ENCODE measurements at regions not wholly inside any gene's neighbourhood (a gene's known extent, or its start where the extent isn't known, plus 50 kb on each side); places are given as distances from the start of the nearest gene placed in this dataset.

GRCh38 chr2:217081799-217082198 is 221.9 kb upstream of the TNP1 start:
- H3K27ac ChIP-seq, result no peak overlapping the region
- no peak for DNase-seq (ENCODE audit: low spot score)
- no peaks in the 10 kb centered on the region for H3K27me3 ChIP-seq
- no peak overlapping the region for H3K4me2 ChIP-seq
- no peaks in the 10 kb centered on the region for H3K36me3 ChIP-seq (replicated peaks; ENCODE audit: insufficient read depth, low read depth)
- 94% methylated on average over 5 of the region's 5 CpGs for WGBS (ENCODE audit: low lambda C conversion rate, missing lambda C conversion rate)
- H2AFZ ChIP-seq, result no peak overlapping the region
- no peak for TF ChIP-seq CTCF (IDR thresholded peaks at IDR 0.05; ENCODE audit: poor library complexity)
- TF ChIP-seq EZH2phosphoT487 (IDR thresholded peaks at IDR 0.05; ENCODE audit: low read depth, severe bottlenecking, unreplicated experiment), result no peak
- TF ChIP-seq EZH2 (IDR thresholded peaks at IDR 0.05; ENCODE audit: borderline replicate concordance), result no peak
- H4K20me1 ChIP-seq (ENCODE audit: insufficient read depth, poor library complexity, severe bottlenecking), result no peaks in the 10 kb centered on the region
- H3K4me3 ChIP-seq, result no peak overlapping the region
- H3K79me2 ChIP-seq, result no peaks in the 10 kb centered on the region
- H3K9me2 ChIP-seq (replicated peaks; ENCODE audit: insufficient read depth), result no peaks in the 10 kb centered on the region
- no peaks in the 10 kb centered on the region for H3K4me1 ChIP-seq (ENCODE audit: insufficient read depth)
- no peaks in the 10 kb centered on the region for H3K9me3 ChIP-seq (ENCODE audit: low read depth)

- no peaks in the 10 kb centered on the region for H3K9me3 ChIP-seq (ENCODE audit: low read depth)
- no peak overlapping the region for H3K4me3 ChIP-seq
- 100% methylated on average over 1 of the region's 1 CpG for WGBS (ENCODE audit: low lambda C conversion rate, missing lambda C conversion rate)
These were observed 219.3 kb upstream of the TNP1 start for GRCh38 chr2:217079165-217079564.

GRCh38 chr2:217077831-217078407 is 218.1 kb upstream of the TNP1 start:
- WGBS (ENCODE audit: low lambda C conversion rate, missing lambda C conversion rate), result 85% methylated on average over 1 of the region's 1 CpG

More at GRCh38 chr2:217079165-217079564, 219.3 kb upstream of the TNP1 start:
- TF ChIP-seq EZH2 (IDR thresholded peaks at IDR 0.05; ENCODE audit: borderline replicate concordance) (no peak), EZH2phosphoT487 (IDR thresholded peaks at IDR 0.05; ENCODE audit: low read depth, severe bottlenecking, unreplicated experiment) (no peak), CTCF (IDR thresholded peaks at IDR 0.05; ENCODE audit: poor library complexity) (no peak)
- Histone ChIP-seq H3K79me2 (no peaks in the 10 kb centered on the region), H3K36me3 (replicated peaks; ENCODE audit: insufficient read depth, low read depth) (no peaks in the 10 kb centered on the region), H3K4me1 (ENCODE audit: insufficient read depth) (peaks cover 3% of the 10 kb centered on the region), H3K27ac (no peak overlapping the region), H3K9me2 (replicated peaks; ENCODE audit: insufficient read depth) (no peaks in the 10 kb centered on the region), H2AFZ (no peak overlapping the region), H3K4me2 (no peak overlapping the region), H4K20me1 (ENCODE audit: insufficient read depth, poor library complexity, severe bottlenecking) (no peaks in the 10 kb centered on the region), H3K27me3 (no peaks in the 10 kb centered on the region)
- DNase-seq (ENCODE audit: low spot score), result no peak

More at GRCh38 chr2:217077831-217078407, 218.1 kb upstream of the TNP1 start:
- Histone ChIP-seq H3K9me2 (replicated peaks; ENCODE audit: insufficient read depth) (no peaks in the 10 kb centered on the region), H3K4me2 (no peak overlapping the region), H3K79me2 (no peaks in the 10 kb centered on the region), H3K4me1 (ENCODE audit: insufficient read depth) (peaks cover 3% of the 10 kb centered on the region), H3K9me3 (ENCODE audit: low read depth) (no peaks in the 10 kb centered on the region), H2AFZ (no peak overlapping the region), H3K27me3 (no peaks in the 10 kb centered on the region), H4K20me1 (ENCODE audit: insufficient read depth, poor library complexity, severe bottlenecking) (no peaks in the 10 kb centered on the region), H3K27ac (no peak overlapping the region), H3K4me3 (no peak overlapping the region), H3K36me3 (replicated peaks; ENCODE audit: insufficient read depth, low read depth) (no peaks in the 10 kb centered on the region)
- TF ChIP-seq CTCF (IDR thresholded peaks at IDR 0.05; ENCODE audit: poor library complexity) (no peak), EZH2phosphoT487 (IDR thresholded peaks at IDR 0.05; ENCODE audit: low read depth, severe bottlenecking, unreplicated experiment) (no peak), EZH2 (IDR thresholded peaks at IDR 0.05; ENCODE audit: borderline replicate concordance) (no peak)
- DNase-seq (ENCODE audit: low spot score), result no peak
